Activated CD8-positive, alpha-beta memory T cell treated with anti-CD3 and anti-CD28 coated beads, Interleukin-2, amount 50 U/mL, for 1 hour (primary cell): ENCODE measurements at regions not wholly inside any gene's neighbourhood (a gene's known extent, or its start where the extent isn't known, plus 50 kb on each side); places are given as distances from the start of the nearest gene placed in this dataset.

Experiments
- DNase-seq: peaks from one replicate; pipeline ENCODE4 v3.0.0-alpha.2; 2020; ENCODE audit errors: extremely low read depth

DNA sequence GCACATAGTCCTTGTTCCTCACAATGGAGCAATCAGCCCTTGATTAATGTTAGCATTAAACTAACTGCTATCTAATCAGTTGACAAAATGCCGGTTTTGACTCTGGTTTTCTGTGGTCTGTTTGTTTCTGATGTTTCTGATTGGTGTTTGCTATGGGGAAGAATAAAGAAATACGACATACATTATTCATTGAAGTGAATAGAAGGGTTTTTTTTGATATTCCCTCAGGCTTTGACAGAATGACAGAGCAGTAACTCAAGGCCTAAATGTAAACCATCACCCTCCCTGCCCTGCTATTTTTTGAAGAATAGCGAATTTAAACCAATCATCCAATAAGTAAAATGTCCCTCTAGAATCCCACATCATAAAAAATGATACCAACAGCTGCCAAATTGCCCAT, 65.5 kb upstream of the HS3ST1 start:
- no peak for DNase-seq

DNA sequence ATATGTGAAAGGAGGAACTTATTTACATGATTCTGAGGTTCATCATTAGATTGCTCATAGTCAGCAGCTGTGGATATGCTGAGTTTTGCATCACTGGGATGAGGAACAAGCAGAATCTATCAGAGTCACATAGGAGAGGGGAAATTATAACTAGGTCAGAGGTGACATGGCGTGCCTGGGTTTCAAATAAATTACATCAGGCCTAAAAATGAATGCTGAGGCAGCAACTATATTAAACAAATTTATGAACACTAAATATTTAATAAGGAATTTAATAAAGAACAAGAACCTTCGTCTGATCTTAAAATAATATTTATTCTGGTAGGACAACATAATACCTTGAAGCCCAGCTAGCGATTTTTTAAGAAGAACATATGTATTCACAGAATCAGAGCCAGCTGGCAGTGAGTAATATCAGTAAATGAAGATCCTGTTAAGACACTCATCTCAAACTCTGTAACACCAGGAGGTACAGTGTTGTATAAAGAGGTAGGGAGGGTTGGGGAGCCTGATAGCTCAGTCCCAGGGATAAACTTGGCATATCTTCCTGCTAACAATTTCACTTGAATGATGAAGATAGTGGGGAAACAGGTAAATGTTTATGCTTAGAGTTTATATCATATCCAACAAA, 60.9 kb upstream of the HS3ST1 start:
- no peak for DNase-seq

DNA sequence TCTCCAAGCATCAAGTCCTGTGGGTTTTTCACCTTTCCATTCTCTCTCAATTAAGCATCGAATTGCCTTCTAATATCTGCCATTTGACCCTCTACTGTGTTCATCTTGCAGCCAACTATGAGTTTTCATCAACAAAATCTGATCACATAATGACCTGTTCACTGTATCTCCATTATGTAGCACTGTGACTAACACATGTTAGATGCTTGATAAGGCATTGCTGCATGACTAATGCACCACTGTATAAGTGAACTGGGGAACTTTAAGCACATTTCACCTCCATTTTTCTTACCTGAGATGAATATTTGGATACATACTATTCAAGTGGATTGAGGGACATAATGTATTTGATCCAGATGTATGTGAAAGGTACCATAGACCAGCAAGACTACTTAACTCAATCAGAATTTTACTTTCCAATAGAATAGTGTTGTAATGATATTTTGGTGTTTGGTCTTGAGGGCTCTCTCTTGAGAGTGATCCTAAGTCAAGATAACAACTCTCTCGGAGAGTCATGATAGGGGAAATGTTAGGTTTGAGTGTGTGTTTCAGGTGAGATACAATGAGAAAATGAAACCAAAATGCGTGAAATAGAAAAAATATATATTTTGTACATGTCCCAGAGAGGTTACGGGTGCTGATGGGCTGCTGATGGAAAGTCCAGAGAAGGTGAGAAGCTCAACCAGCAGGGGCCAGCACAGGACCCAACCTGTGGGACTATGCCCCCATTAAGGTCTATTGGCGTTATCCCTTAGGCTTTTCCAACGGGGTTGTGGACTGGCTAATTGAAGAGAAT, 60.2 kb upstream of the HS3ST1 start:
- no peak for DNase-seq

DNA sequence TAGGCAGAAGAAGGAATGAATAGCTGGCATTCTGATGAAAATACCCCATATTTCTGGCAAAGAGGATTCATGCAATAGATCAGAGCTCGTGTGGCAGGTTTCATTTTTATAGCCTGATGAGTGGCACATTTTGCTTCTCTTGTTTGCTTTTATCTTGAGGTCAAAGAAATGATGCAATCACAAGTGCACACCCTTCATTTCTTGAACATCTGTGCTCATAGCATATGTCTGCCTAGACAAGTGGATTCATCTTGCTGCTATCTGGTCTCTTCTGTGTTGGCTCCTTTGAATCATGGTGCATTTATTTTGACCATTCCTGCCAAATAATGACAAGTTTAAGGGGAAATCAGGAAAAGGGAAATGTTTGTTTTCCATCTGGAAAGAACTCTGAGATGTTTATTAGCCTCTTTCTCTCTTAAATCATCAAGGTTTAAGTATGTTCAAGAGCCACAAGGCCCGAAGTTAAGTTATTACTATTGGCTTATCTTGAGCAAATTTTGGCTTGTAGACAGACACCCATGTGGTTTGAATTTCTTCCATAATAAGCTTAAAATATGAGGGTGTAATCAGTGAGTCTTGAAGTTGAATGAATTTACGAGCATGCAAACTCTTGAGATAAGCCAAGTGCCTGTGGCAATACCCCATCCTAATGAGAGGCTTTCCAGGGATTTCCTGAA, 59.3 kb upstream of the HS3ST1 start:
- DNase-seq = no peak

DNA sequence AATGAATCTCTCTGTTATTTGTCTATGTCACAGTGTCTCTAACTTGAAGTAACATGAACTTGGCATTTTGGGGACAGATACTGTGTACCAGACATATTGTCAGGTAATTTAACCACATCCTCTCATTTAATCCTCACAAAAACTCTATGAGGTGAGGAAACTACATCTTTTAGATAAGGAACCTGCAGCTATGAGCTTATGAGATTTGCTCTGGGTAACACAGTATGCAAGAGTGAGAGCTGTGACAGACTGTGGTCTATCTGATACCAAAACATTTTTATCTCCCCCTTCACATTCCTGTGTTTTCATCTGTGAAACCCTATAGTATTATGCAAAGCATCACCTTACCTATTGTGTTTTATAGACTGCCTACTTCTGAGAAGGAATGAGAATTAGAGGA, 58.4 kb upstream of the HS3ST1 start:
- DNase-seq = no peak

DNA sequence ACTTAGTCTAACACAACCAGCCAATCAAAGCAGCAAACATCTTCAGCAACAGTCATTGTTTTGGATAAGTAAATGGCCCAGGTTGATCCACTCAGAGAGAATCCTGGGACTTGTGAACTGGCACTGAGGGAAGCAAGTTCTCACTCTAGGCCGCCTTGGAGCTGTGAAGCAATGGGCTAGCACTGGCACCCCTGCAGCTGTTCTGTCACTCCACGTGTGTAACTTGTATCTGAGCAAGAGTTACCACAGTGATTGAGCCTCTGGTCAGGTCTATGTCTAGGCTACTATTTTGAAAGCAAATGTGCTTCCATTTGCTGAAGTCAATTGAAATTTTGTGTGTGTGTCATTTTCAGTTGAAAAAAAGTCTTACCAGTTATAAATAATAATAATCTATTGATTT, 57.2 kb upstream of the HS3ST1 start:
- DNase-seq = no peak

DNA sequence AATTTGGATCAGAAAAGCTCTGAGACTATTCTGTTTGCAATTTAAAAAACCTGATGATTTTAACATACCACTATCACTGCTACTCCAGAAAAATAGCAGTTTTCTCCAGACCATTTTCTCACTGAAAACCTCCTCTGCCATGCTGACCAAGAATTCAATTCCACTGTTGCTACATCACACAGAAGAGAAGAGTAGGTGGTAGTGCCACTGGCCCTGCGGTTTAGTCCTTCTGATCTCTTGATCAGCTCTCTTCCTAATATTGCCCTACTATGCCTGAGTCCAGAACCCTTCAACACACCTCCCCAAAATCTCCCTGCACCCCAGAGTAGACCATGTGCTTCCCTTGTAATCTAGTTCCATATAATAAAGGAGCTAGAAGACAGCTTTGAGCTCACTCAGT, 55.8 kb upstream of the HS3ST1 start:
- no peak for DNase-seq

DNA sequence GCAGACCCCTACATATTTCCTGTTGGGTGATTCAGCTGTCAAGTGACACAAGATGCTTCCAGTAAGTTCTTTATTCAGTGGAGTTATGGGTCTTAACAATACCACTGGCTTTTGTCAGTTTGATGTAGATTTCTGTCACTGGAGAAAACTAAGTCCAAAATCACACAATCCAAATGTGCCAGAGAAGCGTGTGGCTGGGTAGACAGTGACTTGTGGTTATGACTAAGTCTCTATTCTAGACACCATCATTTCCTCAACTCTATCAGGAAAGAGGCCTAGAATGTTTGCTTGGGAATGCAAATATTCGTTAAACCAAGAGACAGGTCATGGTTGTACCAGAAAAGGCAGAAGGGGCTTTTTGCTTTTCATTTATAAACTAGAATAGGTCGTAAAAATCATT, 54.4 kb upstream of the HS3ST1 start:
- DNase-seq = no peak

DNA sequence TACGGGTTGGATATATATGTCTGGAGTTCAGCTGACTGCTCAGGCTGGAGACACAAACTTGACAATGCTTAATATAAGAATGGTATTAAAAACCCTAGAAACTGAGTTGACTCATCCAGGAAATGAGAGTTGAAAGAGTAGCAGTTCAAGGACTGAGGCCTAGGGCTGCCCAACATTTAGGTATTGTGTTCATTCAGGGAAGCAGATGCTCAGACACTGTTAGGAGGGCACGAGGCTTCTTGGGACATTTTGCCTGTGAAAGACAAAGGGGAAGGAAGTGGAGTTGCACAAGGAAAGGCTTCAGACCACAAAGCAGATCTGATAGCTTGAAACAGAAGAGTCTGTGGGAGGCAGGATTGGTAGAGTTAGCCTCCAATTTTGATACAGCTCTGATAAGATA, 52.0 kb upstream of the HS3ST1 start:
- no peak for DNase-seq
